NCI-H1092 (cell line): ENCODE measurements at regions not wholly inside any gene's neighbourhood (a gene's known extent, or its start where the extent isn't known, plus 50 kb on each side); places are given as distances from the start of the nearest gene placed in this dataset.

ENCODE experiments used
- DNase-seq: peaks from one replicate; lab custom pipeline; 2025; lab: John Stamatoyannopoulos, UW

- DNase-seq, result no peak
Measured at GRCh38 chr2:53108246-53108645, 659.4 kb upstream of the CHAC2 start.

GRCh38 chr2:53104263-53104662 lies 663.3 kb upstream of the CHAC2 start:
- DNase-seq, result no peak

GRCh38 chr2:53103679-53104078 lies 663.9 kb upstream of the CHAC2 start:
- no peak for DNase-seq

GRCh38 chr2:53098696-53099078 lies 668.9 kb upstream of the CHAC2 start:
- no peak for DNase-seq

GRCh38 chr2:53096351-53096750 lies 671.3 kb upstream of the CHAC2 start:
- DNase-seq, result no peak

GRCh38 chr2:53095664-53096063 lies 671.9 kb upstream of the CHAC2 start:
- DNase-seq, result no peak

GRCh38 chr2:53095227-53095626 lies 672.4 kb upstream of the CHAC2 start:
- DNase-seq, result no peak

- no peak for DNase-seq
Measured at GRCh38 chr2:53093355-53093754, 674.2 kb upstream of the CHAC2 start.

- no peak for DNase-seq
Measured at GRCh38 chr2:53091183-53091582, 676.4 kb upstream of the CHAC2 start.

GRCh38 chr2:53087874-53088461 lies 679.6 kb upstream of the CHAC2 start:
- no peak for DNase-seq

GRCh38 chr2:53087262-53087873 lies 680.2 kb upstream of the CHAC2 start:
- no peak for DNase-seq

GRCh38 chr2:53077413-53077812 lies 690.2 kb upstream of the CHAC2 start:
- no peak for DNase-seq

GRCh38 chr2:53075760-53076159 lies 691.8 kb upstream of the CHAC2 start:
- no peak for DNase-seq

- DNase-seq, result no peak
Measured at GRCh38 chr2:53067533-53067932, 700.1 kb upstream of the CHAC2 start.

GRCh38 chr2:53067056-53067455 lies 700.5 kb upstream of the CHAC2 start:
- no peak for DNase-seq

- DNase-seq, result no peak
Measured at GRCh38 chr2:53064154-53064553, 703.5 kb upstream of the CHAC2 start.

GRCh38 chr2:53058526-53058925 lies 709.1 kb upstream of the CHAC2 start:
- no peak for DNase-seq

- no peak for DNase-seq
Measured at GRCh38 chr2:53053937-53054336, 713.7 kb upstream of the CHAC2 start.

GRCh38 chr2:53051157-53051556 lies 716.4 kb upstream of the CHAC2 start:
- DNase-seq, result no peak

GRCh38 chr2:53040536-53041229 lies 726.9 kb upstream of the CHAC2 start:
- DNase-seq, result no peak

GRCh38 chr2:53036196-53036595 lies 731.4 kb upstream of the CHAC2 start:
- no peak for DNase-seq

GRCh38 chr2:53035153-53035552 lies 732.5 kb upstream of the CHAC2 start:
- no peak for DNase-seq

- no peak for DNase-seq
Measured at GRCh38 chr2:53033411-53033810, 734.2 kb upstream of the CHAC2 start.
